A549 (cell line): ENCODE measurements at regions not wholly inside any gene's neighbourhood (a gene's known extent, or its start where the extent isn't known, plus 50 kb on each side); places are given as distances from the start of the nearest gene placed in this dataset.

Experiments
- ATAC-seq, 2 experiments: fragments of 200-7000 bp in 1 of 2; fragments of >200 bp in 1 of 2; cut with Nextera tagmentation in 1 of 2; cut with Tn5 transposase in 1 of 2; 3 replicates each; pipeline versions ENCODE4 v1.8.0 to v1.9.1; 2018 to 2020; ENCODE audit warnings: mild to moderate bottlenecking in 1 of 2, moderate library complexity in 1 of 2
- CTCF ChIA-PET: fragments of 300-600 bp; sonication (Branson Sonifier 250); formaldehyde crosslinking; extraction: SDS; loops from one replicate; lab custom pipeline; 2021; ENCODE audit warnings: antibody characterized with exemption, inconsistent platforms; lab: Yijun Ruan, JAX
- POLR2A ChIA-PET: fragments of 350-600 bp; formaldehyde crosslinking; extraction: SDS; loops from one replicate; lab custom pipeline; 2021; ENCODE audit warnings: antibody characterized with exemption, inconsistent platforms; lab: Yijun Ruan, JAX
- DNase-seq, 2 experiments: peaks; one replicate each; pipeline versions ENCODE4 v3.0.0 to v3.0.0-alpha.2; 2011 to 2016; ENCODE audit warnings: low read depth in 1 of 2, low spot score in 1 of 2
- FAIRE-seq: peaks from 2 replicates; lab custom pipeline; 2011; peaks lifted over from hg19 to GRCh38; lab: Jason Lieb, UNC
- H3K27ac ChIP-seq, 2 experiments: fragments of >200 bp; sonication (Bioruptor Twin); formaldehyde crosslinking; 3 replicates each; pipeline ENCODE4 v1.5.1; 2016 to 2017
- H3K4me1 ChIP-seq: fragments of >200 bp; sonication (Bioruptor Twin); formaldehyde crosslinking; 3 replicates; pipeline ENCODE4 v1.6.1; 2016
- H3K4me2 ChIP-seq: fragments of >200 bp; sonication (Bioruptor Twin); formaldehyde crosslinking; 3 replicates; pipeline ENCODE4 v1.6.1; 2016
- H3K4me3 ChIP-seq: fragments of >200 bp; sonication (Bioruptor Twin); formaldehyde crosslinking; 3 replicates; pipeline ENCODE4 v1.5.1; 2016
- H3K9me3 ChIP-seq: fragments of >200 bp; sonication (Bioruptor Twin); formaldehyde crosslinking; 3 replicates; pipeline ENCODE4 v1.6.1; 2016
- BHLHE40 ChIP-seq: IDR thresholded peaks from 2 replicates; pipeline ENCODE4 v1.6.1; 2012; ENCODE audit warnings: low read depth, low read length, inconsistent platforms
- CBX2 ChIP-seq: fragments of 200-600 bp; sonication (generic); IDR thresholded peaks from 2 replicates; pipeline ENCODE4 v1.6.1; 2016; ENCODE audit warnings: low read depth, mild to moderate bottlenecking, borderline replicate concordance
- CBX8 ChIP-seq: fragments of 200-600 bp; sonication (generic); IDR thresholded peaks from 2 replicates; pipeline ENCODE4 v1.6.1; 2016
- CEBPB ChIP-seq, 2 experiments: fragments of >200 bp in 1 of 2; sonication (Bioruptor Twin) in 1 of 2; formaldehyde crosslinking in 1 of 2; IDR thresholded peaks; 2 replicates each; pipeline ENCODE4 v1.6.1; 2012 to 2016
- EHF ChIP-seq: fragments of 250-450 bp; sonication (Bioruptor Pico); IDR thresholded peaks from 2 replicates; pipeline ENCODE4 v1.5.0; 2020; ENCODE audit warnings: mild to moderate bottlenecking
- ESRRA ChIP-seq: fragments of 150-350 bp; IDR thresholded peaks from 2 replicates; pipeline ENCODE4 v1.6.1; 2014; ENCODE audit warnings: mild to moderate bottlenecking, low read length, borderline replicate concordance
- FOSB ChIP-seq: fragments of 250-450 bp; sonication (Bioruptor Pico); IDR thresholded peaks from 2 replicates; pipeline ENCODE4 v1.5.0; 2020; ENCODE audit warnings: mild to moderate bottlenecking, moderate library complexity
- HOXB5 ChIP-seq: fragments of 250-450 bp; sonication (Bioruptor Pico); IDR thresholded peaks from 2 replicates; pipeline ENCODE4 v1.5.0; 2020; ENCODE audit warnings: mild to moderate bottlenecking, moderate library complexity
- MYC ChIP-seq: IDR thresholded peaks from 2 replicates; pipeline ENCODE4 v1.6.1; 2012; ENCODE audit warnings: mild to moderate bottlenecking, inconsistent platforms, low read length, improper control_type of control experiment, borderline replicate concordance
- NFE2L2 ChIP-seq: fragments of 150-350 bp; conservative IDR thresholded peaks from 2 replicates; pipeline ENCODE4 v1.6.1; 2014; ENCODE audit warnings: low read length
- NR3C1 ChIP-seq: fragments of >200 bp; sonication (Bioruptor Twin); formaldehyde crosslinking; IDR thresholded peaks from 3 replicates; pipeline ENCODE4 v1.6.1; 2017
- PHF8 ChIP-seq: fragments of 200-600 bp; sonication (generic); IDR thresholded peaks from 2 replicates; pipeline ENCODE4 v1.6.1; 2016; ENCODE audit warnings: low read depth, mild to moderate bottlenecking, antibody characterized with exemption, moderate library complexity, borderline replicate concordance
- RAD21 ChIP-seq, 2 experiments: fragments of >200 bp in 1 of 2; sonication (Bioruptor Twin) in 1 of 2; formaldehyde crosslinking in 1 of 2; IDR thresholded peaks in 1 of 2; conservative IDR thresholded peaks in 1 of 2; 2 replicates in 1 of 2; 3 replicates in 1 of 2; pipeline ENCODE4 v1.6.1; 2012 to 2018; ENCODE audit warnings: inconsistent platforms in 1 of 2
- RARB ChIP-seq: fragments of 250-450 bp; sonication (Bioruptor Pico); IDR thresholded peaks from 2 replicates; pipeline ENCODE4 v1.8.0; 2021; ENCODE audit warnings: mild to moderate bottlenecking, moderate library complexity
- RFX5 ChIP-seq: fragments of 450-650 bp; IDR thresholded peaks from 2 replicates; pipeline ENCODE4 v1.7.1; 2014; ENCODE audit warnings: antibody characterized with exemption, mild to moderate bottlenecking, moderate library complexity
- SMC3 ChIP-seq: fragments of >200 bp; sonication (Bioruptor Twin); formaldehyde crosslinking; IDR thresholded peaks from 3 replicates; pipeline ENCODE4 v1.6.1; 2018; ENCODE audit warnings: inconsistent platforms
- SREBF2 ChIP-seq: fragments of 450-650 bp; IDR thresholded peaks from 2 replicates; pipeline ENCODE4 v1.6.1; 2014; ENCODE audit warnings: mild to moderate bottlenecking, moderate library complexity
- TP53 ChIP-seq: fragments of 250-450 bp; sonication (Bioruptor Pico); IDR thresholded peaks from 2 replicates; pipeline ENCODE4 v1.5.0; 2021; ENCODE audit warnings: mild to moderate bottlenecking, moderate library complexity
- ZC3H11A ChIP-seq: fragments of 450-650 bp; IDR thresholded peaks from 2 replicates; pipeline ENCODE4 v1.6.1; 2014; ENCODE audit warnings: antibody characterized with exemption, mild to moderate bottlenecking
- ZFP36 ChIP-seq: fragments of 450-650 bp; IDR thresholded peaks from 2 replicates; pipeline ENCODE4 v1.6.1; 2014; ENCODE audit warnings: borderline replicate concordance; ENCODE audit not compliant: partially characterized antibody
- ZNF302 ChIP-seq: fragments of 250-450 bp; sonication (Bioruptor Pico); IDR thresholded peaks from 2 replicates; pipeline ENCODE4 v1.9.0; 2021; ENCODE audit warnings: inconsistent platforms, mild to moderate bottlenecking, moderate library complexity
- ZSCAN20 ChIP-seq: fragments of 250-450 bp; sonication (Bioruptor Pico); IDR thresholded peaks from 2 replicates; pipeline ENCODE4 v1.8.0; 2022; ENCODE audit warnings: mild to moderate bottlenecking, moderate library complexity
- WGBS: methylation state at CpG from one replicate; pipeline ENCODE4 v1.1.6; 2017; ENCODE audit errors: missing lambda C conversion rate; 5-methylcytosine and 5-hydroxymethylcytosine counted together
- TF ChIP-seq, protein P1 (sequence below): IDR thresholded peaks from 2 replicates; pipeline ENCODE4 v1.6.1; 2012
- TF ChIP-seq, protein P2 (sequence below): fragments of >200 bp; sonication (Bioruptor Twin); formaldehyde crosslinking; IDR thresholded peaks from 3 replicates; pipeline ENCODE4 v1.5.1; 2016
- TF ChIP-seq, protein P3 (sequence below): fragments of 450-650 bp; IDR thresholded peaks from 2 replicates; pipeline ENCODE4 v1.6.1; 2014; ENCODE audit warnings: antibody characterized with exemption
- TF ChIP-seq, protein P4 (sequence below): IDR thresholded peaks from 2 replicates; pipeline ENCODE4 v1.6.1; 2012; ENCODE audit warnings: low read depth, borderline replicate concordance
- TF ChIP-seq, protein P5 (sequence below): fragments of 250-450 bp; sonication (Bioruptor Pico); IDR thresholded peaks from 2 replicates; pipeline ENCODE4 v1.5.0; 2021; ENCODE audit warnings: mild to moderate bottlenecking, moderate library complexity, borderline replicate concordance

DNA sequence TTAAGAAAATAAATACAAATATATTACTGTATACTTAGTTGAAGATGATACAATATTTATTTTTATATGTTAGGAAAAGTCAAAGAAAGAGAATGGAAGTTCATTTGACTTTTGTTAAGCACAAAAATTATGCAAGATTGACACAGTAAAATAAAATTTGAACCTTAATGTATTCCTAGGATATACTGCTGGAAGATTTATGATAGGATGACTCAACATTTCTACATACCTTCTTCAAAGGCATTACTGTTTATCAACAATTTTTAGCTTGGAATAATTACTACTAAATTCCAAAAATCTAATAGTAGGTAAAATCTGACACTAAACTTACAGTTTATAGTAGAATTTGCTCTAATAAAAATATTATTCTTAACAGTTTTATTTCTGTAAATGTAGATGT is 257.3 kb upstream of the ADAMTS5 start:
- ChIA-PET POLR2A (no interaction called here), CTCF (no interaction called here)
- no peak for TF ChIP-seq NR3C1
- no peak for TF ChIP-seq FOSB (CRISPR knock-in tag)
- TF ChIP-seq RFX5 = no peak
- TF ChIP-seq, all 56 proteins: peak for 0
- no peaks in the 10 kb centered on the region for H3K4me1 ChIP-seq
- no peaks in the 10 kb centered on the region for H3K9me3 ChIP-seq
- DNase-seq (no peak), ATAC-seq (no peak), FAIRE-seq (no peak)
- no peak overlapping the region for H3K4me2 ChIP-seq
- H3K4me3 ChIP-seq = no peak overlapping the region
- no peak overlapping the region for H3K27ac ChIP-seq

DNA sequence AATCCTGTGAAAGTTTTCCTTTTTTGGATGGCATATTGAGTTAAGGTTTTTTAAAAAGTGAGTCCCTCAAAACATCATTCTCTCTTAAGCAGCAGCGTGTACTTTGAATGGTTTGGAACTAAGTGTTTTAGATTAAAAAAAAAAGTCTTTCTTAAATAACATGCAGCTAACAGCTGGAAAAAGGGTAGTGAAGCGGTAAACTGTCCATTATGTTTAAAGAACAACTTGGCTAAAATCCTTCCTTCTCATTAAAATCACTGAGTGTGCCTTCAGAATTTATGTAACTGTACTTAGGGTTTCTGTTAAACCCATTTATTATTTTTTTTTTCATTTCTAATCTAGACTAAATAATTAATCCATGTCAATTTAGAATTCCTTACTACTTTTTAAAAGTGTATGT is 254.2 kb upstream of the ADAMTS5 start:
- POLR2A ChIA-PET = no interaction called here
- no peak for FAIRE-seq
- Histone ChIP-seq H3K9me3 (no peaks in the 10 kb centered on the region), H3K4me2 (no peak overlapping the region), H3K4me1 (no peaks in the 10 kb centered on the region), H3K4me3 (no peak overlapping the region), H3K27ac (no peak overlapping the region)
- ATAC-seq = no peak
- DNase-seq = no peak
- WGBS = 6% methylated on average over 2 of the region's 2 CpGs
- CTCF ChIA-PET = no interaction called here
- TF ChIP-seq CBX2 = no peak
- no peak for TF ChIP-seq CEBPB (IDR thresholded peaks at IDR 0.05)
- TF ChIP-seq, protein P1, sequence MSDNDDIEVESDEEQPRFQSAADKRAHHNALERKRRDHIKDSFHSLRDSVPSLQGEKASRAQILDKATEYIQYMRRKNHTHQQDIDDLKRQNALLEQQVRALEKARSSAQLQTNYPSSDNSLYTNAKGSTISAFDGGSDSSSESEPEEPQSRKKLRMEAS = no peak
- no peak for TF ChIP-seq ZC3H11A
- TF ChIP-seq RFX5 = no peak
- no peak for TF ChIP-seq EHF (CRISPR knock-in tag)
- TF ChIP-seq HOXB5 = no peak
- no peak for TF ChIP-seq BHLHE40
- no peak for TF ChIP-seq ZSCAN20
- TF ChIP-seq, protein P2, sequence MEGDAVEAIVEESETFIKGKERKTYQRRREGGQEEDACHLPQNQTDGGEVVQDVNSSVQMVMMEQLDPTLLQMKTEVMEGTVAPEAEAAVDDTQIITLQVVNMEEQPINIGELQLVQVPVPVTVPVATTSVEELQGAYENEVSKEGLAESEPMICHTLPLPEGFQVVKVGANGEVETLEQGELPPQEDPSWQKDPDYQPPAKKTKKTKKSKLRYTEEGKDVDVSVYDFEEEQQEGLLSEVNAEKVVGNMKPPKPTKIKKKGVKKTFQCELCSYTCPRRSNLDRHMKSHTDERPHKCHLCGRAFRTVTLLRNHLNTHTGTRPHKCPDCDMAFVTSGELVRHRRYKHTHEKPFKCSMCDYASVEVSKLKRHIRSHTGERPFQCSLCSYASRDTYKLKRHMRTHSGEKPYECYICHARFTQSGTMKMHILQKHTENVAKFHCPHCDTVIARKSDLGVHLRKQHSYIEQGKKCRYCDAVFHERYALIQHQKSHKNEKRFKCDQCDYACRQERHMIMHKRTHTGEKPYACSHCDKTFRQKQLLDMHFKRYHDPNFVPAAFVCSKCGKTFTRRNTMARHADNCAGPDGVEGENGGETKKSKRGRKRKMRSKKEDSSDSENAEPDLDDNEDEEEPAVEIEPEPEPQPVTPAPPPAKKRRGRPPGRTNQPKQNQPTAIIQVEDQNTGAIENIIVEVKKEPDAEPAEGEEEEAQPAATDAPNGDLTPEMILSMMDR = no peak
- TF ChIP-seq, protein P3, sequence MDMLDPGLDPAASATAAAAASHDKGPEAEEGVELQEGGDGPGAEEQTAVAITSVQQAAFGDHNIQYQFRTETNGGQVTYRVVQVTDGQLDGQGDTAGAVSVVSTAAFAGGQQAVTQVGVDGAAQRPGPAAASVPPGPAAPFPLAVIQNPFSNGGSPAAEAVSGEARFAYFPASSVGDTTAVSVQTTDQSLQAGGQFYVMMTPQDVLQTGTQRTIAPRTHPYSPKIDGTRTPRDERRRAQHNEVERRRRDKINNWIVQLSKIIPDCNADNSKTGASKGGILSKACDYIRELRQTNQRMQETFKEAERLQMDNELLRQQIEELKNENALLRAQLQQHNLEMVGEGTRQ = no peak
- TF ChIP-seq RARB (CRISPR knock-in tag) = no peak
- no peak for TF ChIP-seq ESRRA
- TF ChIP-seq NFE2L2 = no peak
- no peak for TF ChIP-seq PHF8
- no peak for TF ChIP-seq SMC3

DNA sequence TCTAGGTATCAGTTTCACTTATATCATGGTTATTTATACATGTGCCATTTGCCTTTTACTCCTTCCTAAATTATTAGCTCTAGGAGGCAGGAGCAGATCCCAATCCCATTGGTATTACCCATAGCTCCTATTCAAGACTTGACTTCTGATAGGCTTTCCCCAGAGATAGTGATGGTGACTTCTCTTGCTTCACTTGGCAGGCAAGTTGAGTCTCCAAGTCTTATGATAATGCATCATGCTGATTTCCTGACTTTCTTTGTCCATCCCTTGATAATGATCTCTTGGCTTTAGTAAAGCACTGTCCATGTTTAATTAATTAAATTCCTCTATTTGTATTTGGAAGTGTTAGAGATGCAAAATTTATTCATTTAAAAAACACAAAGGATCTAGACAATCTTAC is 253.5 kb upstream of the ADAMTS5 start:
- FAIRE-seq (no peak), DNase-seq (no peak), ATAC-seq (no peak)
- TF ChIP-seq TP53 (CRISPR knock-in tag) = no peak
- TF ChIP-seq MYC = no peak
- TF ChIP-seq HOXB5 = no peak
- TF ChIP-seq SREBF2 = no peak
- TF ChIP-seq ZFP36 = no peak
- TF ChIP-seq, protein P4, sequence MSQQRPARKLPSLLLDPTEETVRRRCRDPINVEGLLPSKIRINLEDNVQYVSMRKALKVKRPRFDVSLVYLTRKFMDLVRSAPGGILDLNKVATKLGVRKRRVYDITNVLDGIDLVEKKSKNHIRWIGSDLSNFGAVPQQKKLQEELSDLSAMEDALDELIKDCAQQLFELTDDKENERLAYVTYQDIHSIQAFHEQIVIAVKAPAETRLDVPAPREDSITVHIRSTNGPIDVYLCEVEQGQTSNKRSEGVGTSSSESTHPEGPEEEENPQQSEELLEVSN = no peak
- TF ChIP-seq RAD21 (conservative IDR thresholded peaks at IDR 0.05 in 1 of 2, IDR thresholded peaks at IDR 0.05 in 1 of 2) = no peak
- TF ChIP-seq, protein P5, sequence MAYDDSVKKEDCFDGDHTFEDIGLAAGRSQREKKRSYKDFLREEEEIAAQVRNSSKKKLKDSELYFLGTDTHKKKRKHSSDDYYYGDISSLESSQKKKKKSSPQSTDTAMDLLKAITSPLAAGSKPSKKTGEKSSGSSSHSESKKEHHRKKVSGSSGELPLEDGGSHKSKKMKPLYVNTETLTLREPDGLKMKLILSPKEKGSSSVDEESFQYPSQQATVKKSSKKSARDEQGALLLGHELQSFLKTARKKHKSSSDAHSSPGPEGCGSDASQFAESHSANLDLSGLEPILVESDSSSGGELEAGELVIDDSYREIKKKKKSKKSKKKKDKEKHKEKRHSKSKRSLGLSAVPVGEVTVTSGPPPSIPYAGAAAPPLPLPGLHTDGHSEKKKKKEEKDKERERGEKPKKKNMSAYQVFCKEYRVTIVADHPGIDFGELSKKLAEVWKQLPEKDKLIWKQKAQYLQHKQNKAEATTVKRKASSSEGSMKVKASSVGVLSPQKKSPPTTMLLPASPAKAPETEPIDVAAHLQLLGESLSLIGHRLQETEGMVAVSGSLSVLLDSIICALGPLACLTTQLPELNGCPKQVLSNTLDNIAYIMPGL (CRISPR knock-in tag) = no peak
- TF ChIP-seq ZNF302 (CRISPR knock-in tag) = no peak
- TF ChIP-seq CBX2 = no peak
- no peak for TF ChIP-seq CBX8
- no peak for TF ChIP-seq EHF (CRISPR knock-in tag)
- H3K4me1 ChIP-seq = no peaks in the 10 kb centered on the region
- H3K9me3 ChIP-seq = no peaks in the 10 kb centered on the region
- H3K4me2 ChIP-seq = no peak overlapping the region
- H3K4me3 ChIP-seq = no peak overlapping the region
- H3K27ac ChIP-seq = no peak overlapping the region
- POLR2A ChIA-PET = no interaction called here
- CTCF ChIA-PET = no interaction called here
